Neural progenitor cell (in vitro differentiated cells): ENCODE measurements at regions not wholly inside any gene's neighbourhood (a gene's known extent, or its start where the extent isn't known, plus 50 kb on each side); places are given as distances from the start of the nearest gene placed in this dataset.
"Not testable (repeated sequence)": the region's sequence is repeated elsewhere in the genome, so short reads cannot be mapped to it uniquely, and the experiment has no call there.

ENCODE experiments used
- DNase-seq: peaks from one replicate; pipeline ENCODE4 v3.0.0-alpha.2; 2016; ENCODE audit warnings: low spot score
- H2AFZ ChIP-seq: fragments of 200-600 bp; sonication (generic); replicated peaks from 2 replicates; pipeline ENCODE4 v1.6.1; 2016; ENCODE audit warnings: antibody characterized with exemption
- H3F3A ChIP-seq: fragments of 200-600 bp; sonication (generic); 2 replicates; pipeline ENCODE4 v1.6.1; 2016; ENCODE audit warnings: antibody characterized with exemption, low read depth
- H3K27ac ChIP-seq: fragments of 200-600 bp; sonication (generic); 2 replicates; pipeline ENCODE4 v1.5.1; 2016; ENCODE audit warnings: mild to moderate bottlenecking
- H3K27me3 ChIP-seq: fragments of 200-600 bp; sonication (generic); 2 replicates; pipeline ENCODE4 v1.6.1; 2016; ENCODE audit warnings: mild to moderate bottlenecking, moderate library complexity
- H3K36me3 ChIP-seq: fragments of 200-600 bp; sonication (generic); 2 replicates; pipeline ENCODE4 v1.5.1; 2016
- H3K4me1 ChIP-seq: fragments of 200-600 bp; sonication (generic); 2 replicates; pipeline ENCODE4 v1.6.1; 2016; ENCODE audit warnings: mixed run types
- H3K4me2 ChIP-seq: fragments of 200-600 bp; sonication (generic); 2 replicates; pipeline ENCODE4 v1.6.1; 2016
- H3K4me3 ChIP-seq: fragments of 200-600 bp; sonication (generic); 2 replicates; pipeline ENCODE4 v1.5.1; 2016
- H3K79me2 ChIP-seq: fragments of 200-600 bp; sonication (generic); 2 replicates; pipeline ENCODE4 v1.6.1; 2016; ENCODE audit warnings: low read depth
- H3K9ac ChIP-seq: fragments of 200-600 bp; sonication (generic); 2 replicates; pipeline ENCODE4 v1.6.1; 2016
- H3K9me3 ChIP-seq: fragments of 200-600 bp; sonication (generic); 2 replicates; pipeline ENCODE4 v1.5.1; 2016; ENCODE audit warnings: low read depth
- H4K20me1 ChIP-seq: fragments of 200-600 bp; sonication (generic); 2 replicates; pipeline ENCODE4 v1.6.1; 2016; ENCODE audit warnings: low read depth
- H3K27ac Mint-ChIP-seq: 3 replicates; pipeline ENCODE4 v1.8.0; 2021; ENCODE audit warnings: mixed read lengths
- H3K27me3 Mint-ChIP-seq: 2 replicates; pipeline ENCODE4 v1.8.0; 2022; ENCODE audit warnings: low read depth, mild to moderate bottlenecking, inconsistent platforms, moderate library complexity, mixed read lengths; ENCODE audit not compliant: insufficient read depth
- H3K36me3 Mint-ChIP-seq: 3 replicates; pipeline ENCODE4 v1.8.0; 2021; ENCODE audit warnings: mixed read lengths
- H3K4me1 Mint-ChIP-seq: 3 replicates; pipeline ENCODE4 v1.8.0; 2021; ENCODE audit warnings: mixed read lengths
- H3K4me3 Mint-ChIP-seq: 3 replicates; pipeline ENCODE4 v1.8.0; 2021; ENCODE audit warnings: mild to moderate bottlenecking, moderate library complexity, mixed read lengths
- H3K9me3 Mint-ChIP-seq: 3 replicates; pipeline ENCODE4 v1.8.0; 2020; ENCODE audit warnings: mixed read lengths
- EZH2 ChIP-seq: fragments of 200-600 bp; sonication (generic); IDR thresholded peaks from 2 replicates; pipeline ENCODE4 v1.6.1; 2017; ENCODE audit warnings: antibody characterized with exemption, mild to moderate bottlenecking, moderate library complexity
- EZH2phosphoT487 ChIP-seq: fragments of 200-600 bp; sonication (generic); IDR thresholded peaks from 2 replicates; pipeline ENCODE4 v1.6.1; 2017; ENCODE audit warnings: antibody characterized with exemption
- TF ChIP-seq, protein P1 (sequence below): fragments of 200-600 bp; sonication (generic); IDR thresholded peaks from 2 replicates; pipeline ENCODE4 v1.5.1; 2017; ENCODE audit warnings: antibody characterized with exemption, mild to moderate bottlenecking

DNA sequence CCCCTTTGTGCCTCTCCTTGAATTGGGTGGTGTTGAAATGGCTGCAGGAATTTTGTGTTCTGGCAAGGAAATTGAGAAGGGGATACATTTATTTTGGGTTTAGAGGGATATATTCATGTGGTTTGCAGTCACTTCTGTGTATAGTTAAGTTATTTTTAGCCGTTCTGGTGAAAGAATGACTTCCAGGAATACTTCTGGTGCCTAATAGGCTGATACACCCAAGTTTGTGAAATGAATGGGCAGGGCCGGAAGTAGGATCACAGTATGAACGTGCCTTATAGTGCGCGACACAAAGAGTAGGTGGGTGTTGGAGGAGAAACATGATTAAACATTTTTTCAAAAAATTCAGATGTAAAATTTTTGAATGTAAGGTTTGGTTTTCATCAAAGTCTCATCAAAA, 168.6 kb upstream of the ATP5MC3 start:
- Histone ChIP-seq H3K4me2 (no peak overlapping the region), H3K9ac (no peak overlapping the region), H3K4me3 (no peak overlapping the region), H3K79me2 (no peaks in the 10 kb centered on the region), H3K27ac (no peak overlapping the region), H2AFZ (no peak overlapping the region), H4K20me1 (no peaks in the 10 kb centered on the region), H3K36me3 (no peaks in the 10 kb centered on the region), H3K9me3 (no peaks in the 10 kb centered on the region), H3F3A (no peaks in the 10 kb centered on the region), H3K4me1 (no peaks in the 10 kb centered on the region), H3K27me3 (no peaks in the 10 kb centered on the region)
- H3K4me3 Mint-ChIP-seq: no peak overlapping the region
- no peaks in the 10 kb centered on the region for H3K4me1 Mint-ChIP-seq
- no peaks in the 10 kb centered on the region for H3K27me3 Mint-ChIP-seq
- H3K36me3 Mint-ChIP-seq: no peaks in the 10 kb centered on the region
- H3K9me3 Mint-ChIP-seq: no peaks in the 10 kb centered on the region
- no peak overlapping the region for H3K27ac Mint-ChIP-seq
- TF ChIP-seq EZH2phosphoT487: no peak
- TF ChIP-seq, protein P1, sequence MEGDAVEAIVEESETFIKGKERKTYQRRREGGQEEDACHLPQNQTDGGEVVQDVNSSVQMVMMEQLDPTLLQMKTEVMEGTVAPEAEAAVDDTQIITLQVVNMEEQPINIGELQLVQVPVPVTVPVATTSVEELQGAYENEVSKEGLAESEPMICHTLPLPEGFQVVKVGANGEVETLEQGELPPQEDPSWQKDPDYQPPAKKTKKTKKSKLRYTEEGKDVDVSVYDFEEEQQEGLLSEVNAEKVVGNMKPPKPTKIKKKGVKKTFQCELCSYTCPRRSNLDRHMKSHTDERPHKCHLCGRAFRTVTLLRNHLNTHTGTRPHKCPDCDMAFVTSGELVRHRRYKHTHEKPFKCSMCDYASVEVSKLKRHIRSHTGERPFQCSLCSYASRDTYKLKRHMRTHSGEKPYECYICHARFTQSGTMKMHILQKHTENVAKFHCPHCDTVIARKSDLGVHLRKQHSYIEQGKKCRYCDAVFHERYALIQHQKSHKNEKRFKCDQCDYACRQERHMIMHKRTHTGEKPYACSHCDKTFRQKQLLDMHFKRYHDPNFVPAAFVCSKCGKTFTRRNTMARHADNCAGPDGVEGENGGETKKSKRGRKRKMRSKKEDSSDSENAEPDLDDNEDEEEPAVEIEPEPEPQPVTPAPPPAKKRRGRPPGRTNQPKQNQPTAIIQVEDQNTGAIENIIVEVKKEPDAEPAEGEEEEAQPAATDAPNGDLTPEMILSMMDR: no peak
- DNase-seq: no peak

DNA sequence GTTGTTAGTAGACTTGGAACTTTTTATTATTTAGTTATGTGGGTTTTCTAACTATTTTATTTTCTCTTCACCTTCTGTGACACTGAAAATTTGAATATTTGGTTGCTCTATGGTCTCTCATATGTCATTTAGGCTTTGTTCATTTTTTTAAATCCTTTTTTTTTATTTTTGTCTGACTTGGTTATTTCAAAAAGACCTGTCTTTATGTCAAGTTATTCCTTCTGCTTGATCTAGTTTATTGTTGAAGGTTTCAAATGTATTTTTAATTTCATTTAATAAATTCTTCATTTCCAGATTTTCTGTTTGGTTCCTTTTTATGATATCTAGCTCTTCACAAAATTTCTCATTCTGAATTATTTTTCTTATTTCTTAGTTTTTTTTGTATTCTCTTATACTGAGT, 160.6 kb upstream of the ATP5MC3 start:
- Histone ChIP-seq H3K36me3 (no peaks in the 10 kb centered on the region), H3K27me3 (no peaks in the 10 kb centered on the region), H3K79me2 (no peaks in the 10 kb centered on the region), H3K9me3 (no peaks in the 10 kb centered on the region), H4K20me1 (no peaks in the 10 kb centered on the region), H3K4me2 (no peak overlapping the region), H3K4me3 (no peak overlapping the region), H2AFZ (no peak overlapping the region), H3K27ac (no peak overlapping the region), H3K9ac (no peak overlapping the region), H3K4me1 (no peaks in the 10 kb centered on the region), H3F3A (no peaks in the 10 kb centered on the region)
- Mint-ChIP-seq H3K9me3 (peaks cover 36% of the 10 kb centered on the region), H3K36me3 (peaks cover 5% of the 10 kb centered on the region), H3K4me1 (no peaks in the 10 kb centered on the region), H3K4me3 (no peak overlapping the region), H3K27me3 (peaks cover 4% of the 10 kb centered on the region), H3K27ac (no peak overlapping the region)
- no peak for DNase-seq
- TF ChIP-seq, protein P1: no peak
- TF ChIP-seq EZH2phosphoT487 (no peak), EZH2 (no peak)

DNA sequence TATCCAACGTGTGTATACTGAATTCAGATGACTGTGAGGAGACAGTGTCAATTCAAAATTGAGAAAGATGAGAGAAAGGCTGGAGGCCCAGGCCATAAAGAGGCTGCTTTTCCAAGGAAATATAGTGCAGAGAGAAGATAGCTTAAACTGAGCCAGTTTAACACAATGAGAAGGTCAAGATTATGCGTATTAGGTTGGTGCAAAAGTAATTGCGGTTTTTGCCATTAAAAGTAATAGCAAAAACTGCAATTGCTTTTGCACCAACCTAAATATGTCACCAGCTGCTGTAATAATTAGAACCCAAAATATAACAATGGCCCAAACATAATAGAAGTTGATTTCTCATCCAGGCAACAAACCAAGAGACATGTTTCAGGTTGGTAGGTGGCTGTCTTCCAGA, 148.7 kb upstream of the ATP5MC3 start:
- Mint-ChIP-seq H3K27ac (no peak overlapping the region), H3K9me3 (peaks cover 16% of the 10 kb centered on the region), H3K36me3 (no peaks in the 10 kb centered on the region), H3K4me3 (no peak overlapping the region), H3K4me1 (peaks cover 2% of the 10 kb centered on the region), H3K27me3 (peaks cover 2% of the 10 kb centered on the region)
- H3K27ac ChIP-seq: no peak overlapping the region
- no peak overlapping the region for H3K4me3 ChIP-seq
- no peaks in the 10 kb centered on the region for H3K36me3 ChIP-seq
- H4K20me1 ChIP-seq: no peaks in the 10 kb centered on the region
- no peaks in the 10 kb centered on the region for H3K4me1 ChIP-seq
- H3F3A ChIP-seq: no peaks in the 10 kb centered on the region
- no peak overlapping the region for H3K9ac ChIP-seq
- no peaks in the 10 kb centered on the region for H3K27me3 ChIP-seq
- peaks cover 3% of the 10 kb centered on the region for H3K9me3 ChIP-seq
- no peak overlapping the region for H2AFZ ChIP-seq
- TF ChIP-seq, protein P1: no peak
- no peak for TF ChIP-seq EZH2
- TF ChIP-seq EZH2phosphoT487: no peak
- H3K4me2 ChIP-seq: no peak overlapping the region
- no peaks in the 10 kb centered on the region for H3K79me2 ChIP-seq
- no peak for DNase-seq

DNA sequence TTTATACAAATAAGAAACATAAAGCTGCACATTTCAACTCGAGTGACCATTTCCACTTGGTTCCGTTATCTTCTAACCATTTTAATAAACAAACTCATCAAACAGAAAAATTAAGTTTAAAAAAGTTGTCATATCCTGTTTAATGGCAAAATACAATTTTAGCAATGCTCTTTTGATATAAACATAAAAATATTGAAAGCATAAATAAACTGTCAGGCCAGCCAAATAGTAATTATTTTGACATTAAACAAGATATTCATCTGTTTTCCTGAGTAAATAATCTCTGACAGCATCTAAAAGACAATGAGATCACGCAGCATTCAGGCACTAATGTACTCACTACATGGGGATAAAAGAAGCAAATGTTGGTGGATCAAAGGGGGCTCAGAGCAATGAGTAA, 145.3 kb upstream of the ATP5MC3 start:
- H3K27me3 ChIP-seq: no peaks in the 10 kb centered on the region
- H3K36me3 ChIP-seq: no peaks in the 10 kb centered on the region
- Mint-ChIP-seq H3K27me3 (no peaks in the 10 kb centered on the region), H3K36me3 (no peaks in the 10 kb centered on the region), H3K27ac (no peak overlapping the region), H3K4me1 (peaks cover 2% of the 10 kb centered on the region), H3K4me3 (no peak overlapping the region), H3K9me3 (peaks cover 16% of the 10 kb centered on the region)
- H3K79me2 ChIP-seq: no peaks in the 10 kb centered on the region
- H4K20me1 ChIP-seq: no peaks in the 10 kb centered on the region
- no peak for TF ChIP-seq EZH2
- TF ChIP-seq EZH2phosphoT487: no peak
- TF ChIP-seq, protein P1: no peak
- H3K4me2 ChIP-seq: no peak overlapping the region
- no peaks in the 10 kb centered on the region for H3F3A ChIP-seq
- no peak overlapping the region for H3K4me3 ChIP-seq
- no peak overlapping the region for H3K9ac ChIP-seq
- H3K27ac ChIP-seq: no peak overlapping the region
- H3K9me3 ChIP-seq: peaks cover 3% of the 10 kb centered on the region
- DNase-seq: no peak
- no peaks in the 10 kb centered on the region for H3K4me1 ChIP-seq
- H2AFZ ChIP-seq: no peak overlapping the region

DNA sequence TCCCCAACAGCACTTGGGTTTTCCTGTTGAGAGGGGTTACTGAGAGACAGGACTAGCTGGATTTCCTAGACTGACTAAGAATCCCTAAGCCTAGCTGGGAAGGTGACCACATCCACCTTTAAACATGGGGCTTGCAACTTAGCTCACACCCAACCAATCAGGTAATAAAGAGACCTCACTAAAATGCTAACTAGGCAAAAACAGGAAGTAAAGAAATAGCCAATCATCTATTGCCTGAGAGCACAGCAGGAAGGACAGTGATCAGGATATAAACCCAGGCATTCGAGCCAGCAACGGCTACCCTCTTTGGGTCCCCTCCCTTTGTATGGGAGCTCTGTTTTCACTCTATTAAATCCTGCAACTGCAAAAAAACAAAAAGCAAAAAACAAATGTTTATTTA, 144.7 kb upstream of the ATP5MC3 start:
- DNase-seq, H3K4me1 Mint-ChIP-seq, H3K9ac ChIP-seq, H3K4me3 ChIP-seq, H3K4me1 ChIP-seq, H3K27me3 ChIP-seq, H2AFZ ChIP-seq, H3K9me3 ChIP-seq, H3K4me3 Mint-ChIP-seq, H3K36me3 ChIP-seq, H4K20me1 ChIP-seq, H3K27me3 Mint-ChIP-seq, H3K79me2 ChIP-seq, H3F3A ChIP-seq, H3K27ac Mint-ChIP-seq, H3K36me3 Mint-ChIP-seq, H3K27ac ChIP-seq, H3K4me2 ChIP-seq: not testable (repeated sequence)
- peaks cover 16% of the 10 kb centered on the region for H3K9me3 Mint-ChIP-seq
